Endothelial cell of umbilical vein (primary cell): ENCODE measurements at regions not wholly inside any gene's neighbourhood (a gene's known extent, or its start where the extent isn't known, plus 50 kb on each side); places are given as distances from the start of the nearest gene placed in this dataset.

Source experiments
- CTCF ChIP-seq, 2 donors: IDR thresholded peaks; 1 replicate in 1 of 2; 2 replicates in 1 of 2; pipeline ENCODE4 v1.5.1; 2011; ENCODE audit warnings: low read length in 2 of 2, mild to moderate bottlenecking in 2 of 2, moderate library complexity in 2 of 2, control low read depth in 1 of 2, inconsistent platforms in 1 of 2, low read depth in 1 of 2; ENCODE audit not compliant: insufficient read depth in 1 of 2; ENCODE audit errors: extremely low read depth in 1 of 2
- EZH2 ChIP-seq: IDR thresholded peaks from 2 replicates; pipeline ENCODE4 v1.6.1; 2012; ENCODE audit warnings: borderline replicate concordance, low read depth, mild to moderate bottlenecking, moderate library complexity, low read length, inconsistent platforms; ENCODE audit not compliant: severe bottlenecking
- FOS ChIP-seq: IDR thresholded peaks from 2 replicates; pipeline ENCODE4 v1.6.1; 2011; ENCODE audit warnings: mild to moderate bottlenecking, low read length, moderate library complexity, borderline replicate concordance; ENCODE audit not compliant: insufficient read depth
- JUN ChIP-seq: IDR thresholded peaks from 2 replicates; pipeline ENCODE4 v1.6.1; 2011; ENCODE audit warnings: borderline replicate concordance, low read depth; ENCODE audit not compliant: insufficient read length, insufficient read depth
- MYC ChIP-seq: IDR thresholded peaks from one replicate; pipeline ENCODE4 v1.6.1; 2011; ENCODE audit warnings: mild to moderate bottlenecking, low read depth, low read length
- POLR2A ChIP-seq: IDR thresholded peaks from 2 replicates; pipeline ENCODE4 v1.6.1; 2012; ENCODE audit warnings: low read depth, mild to moderate bottlenecking, control low read depth, low read length
- POLR2AphosphoS5 ChIP-seq: IDR thresholded peaks from 2 replicates; pipeline ENCODE4 v1.6.1; 2012; ENCODE audit warnings: low read depth, mild to moderate bottlenecking, control low read depth, low read length, moderate library complexity; ENCODE audit not compliant: insufficient read depth
- TF ChIP-seq, protein P1 (sequence below): IDR thresholded peaks from 2 replicates; pipeline ENCODE4 v1.6.1; 2011; ENCODE audit not compliant: insufficient read depth, insufficient read length

- TF ChIP-seq CTCF (IDR thresholded peaks at IDR 0.05; ENCODE audit: extremely low read depth in 1 of 2, insufficient read depth in 1 of 2, low read depth in 1 of 2, low read length in 2 of 2) (no peak), FOS (no peak), POLR2A (no peak), POLR2AphosphoS5 (no peak), MYC (no peak), JUN (no peak), EZH2 (no peak)
- TF ChIP-seq, protein P1, sequence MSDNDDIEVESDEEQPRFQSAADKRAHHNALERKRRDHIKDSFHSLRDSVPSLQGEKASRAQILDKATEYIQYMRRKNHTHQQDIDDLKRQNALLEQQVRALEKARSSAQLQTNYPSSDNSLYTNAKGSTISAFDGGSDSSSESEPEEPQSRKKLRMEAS = no peak
Measured at GRCh38 chr4:54913751-54914526, 211.5 kb downstream of the KDR start.
